ENCODE measurements at regions not wholly inside any gene's neighbourhood (a gene's known extent, or its start where the extent isn't known, plus 50 kb on each side); places are given as distances from the start of the nearest gene placed in this dataset.

DNA sequence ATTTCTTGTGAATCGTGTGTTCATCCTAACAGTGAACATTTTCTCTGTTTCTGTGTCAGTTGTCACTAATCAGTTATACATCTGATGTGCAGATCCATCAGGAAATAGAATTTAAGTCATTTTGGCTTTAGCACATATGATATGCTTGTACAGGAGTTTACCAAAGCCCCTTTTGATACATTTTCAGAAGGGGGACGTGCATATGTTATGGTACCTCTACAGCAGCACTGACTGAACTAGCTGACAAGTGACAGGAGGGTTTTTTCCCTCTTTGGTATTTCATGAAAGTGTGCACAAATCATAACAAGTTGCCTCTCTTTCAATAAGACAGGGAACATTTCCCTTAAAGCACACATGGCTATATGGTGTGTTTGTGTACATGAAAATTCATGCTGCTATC, 536.5 kb downstream of the PLCL1 start:
- Histone ChIP-seq H3K79me2 (ENCODE audit: control insufficient read depth, insufficient read depth, low read length) (no peaks in the 10 kb centered on the region), H3K36me3 (ENCODE audit: control insufficient read depth in 2 of 2, extremely low read depth in 1 of 2, insufficient read depth in 2 of 2, low read length in 2 of 2) (no peaks in the 10 kb centered on the region), H4K20me1 (replicated peaks; ENCODE audit: control insufficient read depth, extremely low read depth, insufficient read depth, low read length) (no peaks in the 10 kb centered on the region), H2AFZ (ENCODE audit: low read depth, low read length) (no peak overlapping the region), H3K4me2 (ENCODE audit: insufficient read depth, low read length) (no peak overlapping the region), H3K27me3 (ENCODE audit: control insufficient read depth in 2 of 2, insufficient read depth in 2 of 2, low read length in 2 of 2) (peaks cover 0 to 2% of the 10 kb centered on the region in 2 experiments), H3K27ac (ENCODE audit: insufficient read depth, low read depth, low read length) (no peak overlapping the region), H3K9me1 (replicated peaks; ENCODE audit: control insufficient read depth, extremely low read depth, insufficient read depth, low read length) (peaks cover 3% of the 10 kb centered on the region), H3K4me1 (ENCODE audit: control insufficient read depth, extremely low read depth, insufficient read depth, low read length) (no peaks in the 10 kb centered on the region), H3K9me3 (replicated peaks; ENCODE audit: control insufficient read depth, insufficient read depth, low read length) (no peaks in the 10 kb centered on the region), H3K9ac (replicated peaks; ENCODE audit: extremely low read depth, insufficient read depth, low read length) (no peak overlapping the region), H3K4me3 (replicated peaks in 1 of 3; ENCODE audit: insufficient read depth in 1 of 3, low read depth in 1 of 3, low read length in 3 of 3) (no peak overlapping the region)
- POLR2A ChIA-PET: no interaction called here
- no peak for TF ChIP-seq POLR2AphosphoS5 (IDR thresholded peaks at IDR 0.05; ENCODE audit: insufficient read depth, low read depth, low read length)
- TF ChIP-seq MYC (IDR thresholded peaks at IDR 0.05; ENCODE audit: low read depth, low read length): no peak
- TF ChIP-seq, protein P1, sequence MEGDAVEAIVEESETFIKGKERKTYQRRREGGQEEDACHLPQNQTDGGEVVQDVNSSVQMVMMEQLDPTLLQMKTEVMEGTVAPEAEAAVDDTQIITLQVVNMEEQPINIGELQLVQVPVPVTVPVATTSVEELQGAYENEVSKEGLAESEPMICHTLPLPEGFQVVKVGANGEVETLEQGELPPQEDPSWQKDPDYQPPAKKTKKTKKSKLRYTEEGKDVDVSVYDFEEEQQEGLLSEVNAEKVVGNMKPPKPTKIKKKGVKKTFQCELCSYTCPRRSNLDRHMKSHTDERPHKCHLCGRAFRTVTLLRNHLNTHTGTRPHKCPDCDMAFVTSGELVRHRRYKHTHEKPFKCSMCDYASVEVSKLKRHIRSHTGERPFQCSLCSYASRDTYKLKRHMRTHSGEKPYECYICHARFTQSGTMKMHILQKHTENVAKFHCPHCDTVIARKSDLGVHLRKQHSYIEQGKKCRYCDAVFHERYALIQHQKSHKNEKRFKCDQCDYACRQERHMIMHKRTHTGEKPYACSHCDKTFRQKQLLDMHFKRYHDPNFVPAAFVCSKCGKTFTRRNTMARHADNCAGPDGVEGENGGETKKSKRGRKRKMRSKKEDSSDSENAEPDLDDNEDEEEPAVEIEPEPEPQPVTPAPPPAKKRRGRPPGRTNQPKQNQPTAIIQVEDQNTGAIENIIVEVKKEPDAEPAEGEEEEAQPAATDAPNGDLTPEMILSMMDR (IDR thresholded peaks at IDR 0.05; ENCODE audit: extremely low read depth in 1 of 2, insufficient read depth in 1 of 2, low read depth in 1 of 2, low read length in 2 of 2): no peak
- TF ChIP-seq POLR2A (IDR thresholded peaks at IDR 0.05; ENCODE audit: low read depth, low read length): no peak
- TF ChIP-seq JUN (IDR thresholded peaks at IDR 0.05; ENCODE audit: borderline replicate concordance, insufficient read depth, insufficient read length, low read depth): no peak
- no peak for TF ChIP-seq MAX (IDR thresholded peaks at IDR 0.05; ENCODE audit: insufficient read depth, insufficient read length)
- no peak for TF ChIP-seq FOS (IDR thresholded peaks at IDR 0.05; ENCODE audit: borderline replicate concordance, insufficient read depth, low read length)
- dilution Hi-C loops (cut with MboI; ENCODE audit: extremely low pct_ligation_motif_present, low sequenced_read_pairs): no loop called here
- FAIRE-seq (no peak), DNase-seq (ENCODE audit: low read depth, low spot score) (no peak)
- intact Hi-C loops (cut with micrococcal nuclease): no loop called here
- BruUV-seq (replicated peaks): no TSS peak
- CTCF ChIA-PET: interaction anchor here (0.9 kb wide), 1 partner anchor 31 kb away, joined by 3 read pairs; no protein-coding TSS in a partner anchor
